Body of pancreas (tissue), 4 donors: ENCODE measurements at regions not wholly inside any gene's neighbourhood (a gene's known extent, or its start where the extent isn't known, plus 50 kb on each side); places are given as distances from the start of the nearest gene placed in this dataset.

Source experiments
- CTCF ChIP-seq, 7 experiments: fragments of 450-650 bp in 4 of 7; fragments of 200-600 bp in 3 of 7; sonication (generic) in 3 of 7; IDR thresholded peaks; one replicate each; pipeline ENCODE4 v1.5.1; 2016 to 2019; ENCODE audit warnings: antibody characterized with exemption in 7 of 7
- POLR2A ChIP-seq, 3 donors: fragments of 450-650 bp; IDR thresholded peaks; one replicate each; pipeline ENCODE4 v1.6.1; 2016; ENCODE audit warnings: antibody characterized with exemption in 3 of 3, mild to moderate bottlenecking in 2 of 3

DNA sequence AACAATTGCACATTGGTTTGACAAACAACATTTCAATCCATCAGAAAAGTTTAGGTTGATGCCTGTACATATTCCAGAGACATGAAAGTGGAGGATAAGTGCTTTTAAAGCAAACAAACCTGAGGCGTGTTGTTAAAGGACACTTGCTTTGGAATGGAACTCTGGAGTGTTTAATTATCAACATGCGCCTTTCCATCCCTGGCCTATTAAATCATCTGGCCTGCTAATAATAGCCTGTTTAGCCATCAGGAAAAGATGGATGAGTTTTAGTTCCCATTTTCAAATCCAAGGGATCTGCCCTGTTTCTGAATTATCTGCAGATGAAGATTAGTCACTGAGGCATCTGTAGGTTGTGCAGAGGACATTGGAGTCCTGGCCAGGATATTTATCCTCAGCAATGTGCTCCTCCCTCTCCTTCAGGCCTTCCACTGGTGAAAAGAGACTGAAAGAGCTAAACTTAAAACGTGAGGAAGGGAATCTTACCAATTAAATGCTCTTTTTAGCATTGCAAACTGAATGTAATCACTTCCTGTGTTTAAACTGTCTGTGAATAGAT lies 388.9 kb downstream of the PPARGC1A start:
- TF ChIP-seq POLR2A (IDR thresholded peaks at IDR 0.05) (no peak), CTCF (IDR thresholded peaks at IDR 0.05) (no peak)
